ENCODE measurements at regions not wholly inside any gene's neighbourhood (a gene's known extent, or its start where the extent isn't known, plus 50 kb on each side); places are given as distances from the start of the nearest gene placed in this dataset.
"Not testable (repeated sequence)": the region's sequence is repeated elsewhere in the genome, so short reads cannot be mapped to it uniquely, and the experiment has no call there.

DNA sequence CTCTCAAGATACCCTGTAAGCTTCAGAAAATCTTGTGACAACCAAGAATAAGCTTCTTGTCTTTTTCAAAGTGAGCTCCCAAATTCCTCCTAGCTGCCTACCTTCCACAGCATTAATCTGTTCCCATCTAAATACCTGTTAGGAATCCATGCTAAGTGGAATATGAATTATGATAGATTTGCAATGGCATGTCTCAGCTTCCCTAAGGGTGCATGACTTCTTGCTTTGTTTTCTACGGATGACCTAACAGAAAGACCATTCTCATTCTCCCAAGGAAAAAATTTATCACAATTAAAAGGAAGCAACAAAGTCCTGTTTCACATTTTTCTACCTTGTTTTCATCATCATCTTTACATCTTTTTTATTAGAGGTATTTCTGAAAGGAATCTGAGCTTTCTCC is 532.7 kb downstream of the GRXCR1 start:
- DNase-seq (ENCODE audit: low read depth in 2 of 2): no peak

DNA sequence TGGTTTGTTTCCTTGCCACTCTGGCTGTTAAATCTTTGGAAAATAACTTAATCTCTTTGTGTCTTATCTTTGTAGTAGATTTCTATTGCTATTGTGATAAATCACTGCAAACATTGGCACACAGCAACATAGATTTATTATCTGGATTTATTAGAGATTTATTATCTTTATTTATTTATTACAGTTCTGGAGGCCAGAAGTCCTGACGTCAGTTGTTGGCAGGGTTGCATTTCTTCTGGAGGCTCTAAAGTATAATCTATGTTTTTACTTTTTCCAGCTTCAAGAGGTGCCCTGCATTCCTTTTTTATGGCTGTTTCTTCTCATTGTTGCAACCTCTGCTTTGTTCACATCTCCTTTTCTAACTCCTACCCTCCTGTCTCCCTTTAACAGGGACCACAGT is 542.8 kb downstream of the GRXCR1 start:
- DNase-seq (ENCODE audit: low read depth in 2 of 2): no peak

GRCh38 chr4:43452948-43453347 is 560.4 kb downstream of the GRXCR1 start:
- DNase-seq (ENCODE audit: low read depth in 2 of 2): no peak

DNA sequence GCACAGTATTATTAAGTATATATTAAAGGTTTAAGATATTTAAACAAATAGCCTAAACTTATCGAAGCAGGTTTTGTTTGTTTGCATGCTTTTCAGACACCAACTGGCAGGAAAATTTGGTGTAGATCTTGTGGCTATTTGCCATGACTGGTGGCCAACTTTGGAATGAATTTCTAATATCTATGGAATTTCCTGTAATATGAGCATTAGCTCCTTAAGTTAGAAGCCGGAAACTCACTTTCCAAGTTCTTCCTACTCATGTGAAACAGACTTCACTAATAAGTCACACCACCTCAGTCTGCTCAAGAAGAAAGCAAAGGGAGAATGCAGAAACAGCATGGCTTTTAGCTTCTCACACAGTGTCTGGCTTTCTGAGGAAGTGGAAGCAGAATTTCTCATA is 563.9 kb downstream of the GRXCR1 start:
- no peak for DNase-seq (ENCODE audit: low read depth in 2 of 2)

DNA sequence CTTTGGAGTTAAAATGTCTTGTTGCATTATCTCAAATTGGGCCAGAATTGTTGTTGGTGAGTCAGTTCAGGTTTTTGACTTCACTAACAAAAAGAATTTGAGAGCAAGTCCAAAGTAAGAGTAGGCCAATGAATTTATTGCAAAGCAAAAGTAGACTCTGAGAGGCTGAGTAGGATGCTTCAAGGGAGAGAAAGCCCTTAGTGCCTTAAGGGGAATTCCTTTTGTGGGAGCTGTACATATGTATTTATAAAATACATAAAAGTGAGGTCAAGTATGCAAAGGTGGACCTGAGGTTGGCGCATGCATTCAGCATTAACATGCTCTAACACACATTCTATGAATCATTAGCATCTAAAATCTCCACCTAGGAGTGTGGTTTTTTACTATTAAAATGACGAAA is 565.4 kb downstream of the GRXCR1 start:
- DNase-seq (ENCODE audit: low read depth in 2 of 2): no peak

- DNase-seq (ENCODE audit: low read depth in 2 of 2): no peak
Measured at GRCh38 chr4:43458293-43458692, 565.8 kb downstream of the GRXCR1 start.

GRCh38 chr4:43471950-43472349 is 579.4 kb downstream of the GRXCR1 start:
- DNase-seq (ENCODE audit: low read depth in 2 of 2): no peak

- DNase-seq (ENCODE audit: low read depth in 2 of 2): no peak
Measured at GRCh38 chr4:43481526-43481925, 589.0 kb downstream of the GRXCR1 start.

DNA sequence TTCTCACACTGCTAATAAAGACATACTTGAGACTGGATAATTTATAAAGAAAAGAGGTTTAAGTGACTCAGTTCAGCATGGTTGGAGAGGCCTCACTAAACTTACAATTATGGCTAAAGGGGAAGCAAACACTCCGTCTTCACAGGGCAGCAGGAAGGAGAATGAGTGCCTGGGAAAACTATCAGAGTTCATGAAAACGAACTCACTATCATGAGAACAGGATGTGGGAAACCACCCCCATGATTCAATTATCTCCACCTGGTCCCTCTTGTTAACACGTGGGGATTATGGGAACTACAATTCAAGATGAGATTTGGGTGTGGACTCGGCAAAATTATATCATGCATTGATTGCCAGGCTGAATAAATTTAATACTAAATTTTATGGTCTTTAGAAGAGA is 592.7 kb downstream of the GRXCR1 start:
- DNase-seq (ENCODE audit: low read depth in 2 of 2): no peak

DNA sequence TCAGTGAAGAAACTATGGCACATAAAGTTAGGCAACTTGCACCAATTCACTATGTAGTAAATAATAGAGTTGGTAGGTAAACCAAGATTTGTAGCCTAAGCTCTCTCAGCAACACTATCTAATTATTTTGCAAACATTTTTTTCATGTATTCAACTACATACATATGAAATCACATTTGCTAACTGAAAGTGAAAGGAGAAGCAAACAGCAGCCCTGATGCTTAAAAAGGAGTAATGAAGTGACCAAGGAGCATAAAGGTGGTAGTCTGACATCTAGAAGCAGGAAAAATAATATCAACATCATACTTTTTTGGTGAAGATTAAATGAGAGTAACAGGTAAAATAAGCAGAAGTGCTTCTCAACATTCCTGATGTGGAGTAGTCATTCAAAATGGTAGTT is 603.7 kb downstream of the GRXCR1 start:
- DNase-seq (ENCODE audit: low read depth in 2 of 2): no peak

DNA sequence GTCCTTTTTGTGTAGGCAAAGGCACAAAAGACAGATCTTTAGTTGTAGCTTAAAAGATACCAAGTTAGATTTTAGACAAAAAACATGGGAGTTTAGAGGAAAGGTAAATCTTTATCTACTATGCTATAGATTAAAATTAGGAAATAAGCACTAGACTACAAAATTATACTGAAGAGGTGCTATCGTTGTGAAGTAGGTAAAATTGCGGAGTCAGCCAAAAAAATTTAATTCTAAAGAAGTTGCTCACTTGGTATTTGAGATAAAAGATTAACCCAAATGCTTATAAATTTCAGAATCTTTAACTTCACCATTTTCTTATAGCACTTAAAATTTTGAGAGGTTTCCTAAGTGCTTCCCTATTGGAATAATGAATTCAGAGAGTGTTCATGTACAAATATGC is 604.1 kb downstream of the GRXCR1 start:
- DNase-seq (ENCODE audit: low read depth in 2 of 2): no peak

GRCh38 chr4:43505823-43506222 is 613.3 kb downstream of the GRXCR1 start:
- DNase-seq (ENCODE audit: low read depth in 2 of 2): not testable (repeated sequence)

DNA sequence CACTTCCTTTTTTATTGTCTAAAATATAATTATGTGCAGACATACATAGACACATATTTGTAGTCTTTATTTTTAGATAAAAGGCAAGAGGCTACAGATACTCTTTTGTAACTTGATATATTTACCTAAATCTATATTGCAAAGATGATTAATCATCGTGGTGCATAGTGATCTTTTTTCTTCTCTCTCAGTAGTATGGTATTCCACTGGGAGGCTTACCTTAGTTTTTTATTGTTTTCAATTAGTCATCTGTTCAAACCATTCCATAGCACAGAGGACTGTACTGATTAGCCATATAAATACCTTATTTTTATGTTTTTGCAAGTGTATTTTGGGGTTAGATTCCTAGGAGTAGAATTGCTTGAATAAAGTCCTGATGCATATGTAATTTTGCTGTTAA is 619.7 kb downstream of the GRXCR1 start:
- no peak for DNase-seq (ENCODE audit: low read depth in 2 of 2)

DNA sequence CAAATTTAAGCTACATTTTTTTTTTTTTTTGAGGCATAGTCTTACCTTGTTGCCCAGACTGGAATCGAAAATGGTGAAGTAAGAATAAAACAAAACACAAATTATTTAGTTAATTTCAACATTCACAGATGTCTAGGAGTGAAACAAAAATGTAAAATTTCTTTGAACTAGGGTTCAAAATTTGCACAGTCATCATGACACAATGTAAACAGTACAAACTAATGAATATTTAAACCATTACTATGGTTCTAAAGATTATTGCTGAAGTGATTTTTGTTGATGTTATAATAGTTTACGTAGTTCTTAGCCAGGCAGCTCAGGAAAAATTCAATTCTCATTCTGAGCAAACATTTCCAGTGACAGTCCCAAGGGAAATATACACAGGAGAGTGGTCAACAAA is 633.1 kb downstream of the GRXCR1 start:
- DNase-seq (ENCODE audit: low read depth in 2 of 2): no peak

DNA sequence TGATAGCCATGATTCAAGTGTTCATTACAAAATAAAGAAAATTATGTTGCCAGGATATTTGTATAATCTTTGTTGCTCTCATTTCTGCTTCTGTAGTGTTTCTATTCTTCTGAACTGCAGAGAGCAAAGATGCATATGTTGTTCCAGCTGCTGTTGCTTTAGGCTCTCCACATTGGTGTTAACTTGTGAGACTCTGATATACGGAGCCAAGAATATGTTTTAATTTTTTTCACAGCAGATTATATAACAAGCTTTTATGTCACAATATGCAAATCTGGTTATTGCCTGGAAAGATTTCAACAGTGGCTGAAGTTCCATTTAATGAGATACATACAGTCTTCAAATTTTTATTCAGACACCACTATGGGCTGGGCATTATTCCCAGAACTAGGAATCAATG is 655.0 kb downstream of the GRXCR1 start:
- DNase-seq (ENCODE audit: low read depth in 2 of 2): no peak

GRCh38 chr4:43550981-43551627 is 658.6 kb downstream of the GRXCR1 start:
- DNase-seq (ENCODE audit: low read depth in 2 of 2): no peak

- DNase-seq (ENCODE audit: low read depth in 2 of 2): no peak
Measured at GRCh38 chr4:43556262-43556661, 663.7 kb downstream of the GRXCR1 start.

GRCh38 chr4:43560047-43560446 is 667.5 kb downstream of the GRXCR1 start:
- DNase-seq (ENCODE audit: low read depth in 2 of 2): no peak

DNA sequence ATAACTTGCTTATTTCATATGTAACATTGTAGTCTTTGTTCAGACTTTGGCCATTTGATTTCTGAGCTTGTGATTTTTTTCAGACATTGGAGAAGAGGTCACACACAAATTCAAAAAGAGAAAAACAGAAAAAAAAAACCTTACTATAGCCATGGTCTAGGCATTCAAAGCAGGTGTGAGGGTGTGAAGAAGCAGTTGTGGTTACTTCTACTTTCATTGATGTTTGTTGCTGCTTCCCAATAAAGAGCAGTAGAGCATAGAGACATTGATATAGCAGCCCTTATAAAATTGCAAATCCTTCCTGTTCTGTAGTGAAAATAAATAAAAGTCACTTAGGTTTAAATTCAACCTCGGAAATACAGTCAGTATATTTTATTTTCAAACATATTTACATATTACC is 671.6 kb downstream of the GRXCR1 start:
- DNase-seq (ENCODE audit: low read depth in 2 of 2): no peak

- DNase-seq (ENCODE audit: low read depth in 2 of 2): no peak
Measured at GRCh38 chr4:43564591-43564990, 672.1 kb downstream of the GRXCR1 start.

GRCh38 chr4:43567644-43568043 is 675.1 kb downstream of the GRXCR1 start:
- no peak for DNase-seq (ENCODE audit: low read depth in 2 of 2)

DNA sequence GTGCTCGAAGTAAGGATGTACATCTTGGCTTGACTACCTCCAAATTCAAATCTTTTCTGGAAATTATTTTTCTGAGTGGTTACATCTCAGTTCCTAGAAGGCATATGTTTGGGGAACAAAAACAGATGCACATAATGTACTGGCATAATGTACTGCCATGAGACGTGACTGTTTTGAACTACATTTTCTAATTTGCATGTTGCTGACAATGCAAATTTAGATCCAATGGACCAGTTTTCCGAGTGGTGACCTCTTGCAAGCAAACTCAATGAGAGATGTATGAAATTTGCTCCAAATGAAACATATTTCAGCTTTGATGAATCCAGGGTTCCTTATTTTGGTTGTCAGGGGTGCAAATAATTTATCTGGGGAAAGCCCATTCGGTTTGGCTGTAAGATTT is 694.3 kb downstream of the GRXCR1 start:
- no peak for DNase-seq (ENCODE audit: low read depth in 2 of 2)

DNA sequence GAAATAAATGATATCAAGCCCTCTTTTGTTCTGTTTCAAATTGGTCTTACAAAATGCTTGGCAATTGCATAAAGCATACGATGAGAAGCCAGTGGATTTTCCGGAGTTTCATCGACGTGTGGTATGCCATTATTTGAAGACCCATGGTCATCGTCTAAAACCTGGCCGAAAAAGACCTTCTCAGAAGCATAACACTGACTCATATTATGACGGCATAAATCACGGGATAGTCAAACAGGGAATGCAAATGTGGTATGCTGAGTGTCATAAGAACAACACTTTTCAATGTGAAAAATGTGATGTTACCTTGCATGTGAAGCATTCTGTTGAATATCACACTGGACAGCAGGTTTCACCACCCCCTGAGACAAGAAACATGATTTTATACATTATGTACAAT is 695.2 kb downstream of the GRXCR1 start:
- no peak for DNase-seq (ENCODE audit: low read depth in 2 of 2)

GRCh38 chr4:43607400-43607799 is 714.9 kb downstream of the GRXCR1 start:
- DNase-seq (ENCODE audit: low read depth in 2 of 2): no peak

All from stimulated activated CD8-positive, alpha-beta memory T cell treated with anti-CD3 and anti-CD28 coated beads, Interleukin-2, amount 100 ng/mL, for 48 hours (primary cell).